Peyer's patch (tissue), 4 donors: ENCODE measurements at regions not wholly inside any gene's neighbourhood (a gene's known extent, or its start where the extent isn't known, plus 50 kb on each side); places are given as distances from the start of the nearest gene placed in this dataset.

Source experiments
- DNase-seq, 3 donors: peaks; one replicate each; pipeline ENCODE4 v3.0.0-alpha.2; 2017 to 2019
- H3K27ac ChIP-seq, 4 donors: fragments of 200-600 bp; sonication (generic); one replicate each; pipeline ENCODE4 v1.5.1; 2016 to 2019
- H3K27me3 ChIP-seq, 2 donors: fragments of 200-600 bp; sonication (generic); one replicate each; pipeline ENCODE4 v1.5.1; 2019
- H3K36me3 ChIP-seq, 3 donors: fragments of 200-600 bp; sonication (generic); one replicate each; pipeline ENCODE4 v1.5.1; 2016 to 2019
- H3K4me1 ChIP-seq, 4 donors: fragments of 200-600 bp; sonication (generic); one replicate each; pipeline ENCODE4 v1.5.1; 2016 to 2019
- H3K4me3 ChIP-seq, 4 donors: fragments of 200-600 bp; sonication (generic); 1 replicate in 3 of 4; 2 replicates in 1 of 4; pipeline ENCODE4 v1.5.1; 2016 to 2019; ENCODE audit warnings: mild to moderate bottlenecking in 1 of 4
- H3K9me3 ChIP-seq, 4 donors: fragments of 200-600 bp; sonication (generic); one replicate each; pipeline ENCODE4 v1.5.1; 2016 to 2019; ENCODE audit warnings: mild to moderate bottlenecking in 1 of 4
- CTCF ChIP-seq, 6 experiments: fragments of 450-650 bp in 4 of 6; fragments of 200-600 bp in 2 of 6; sonication (generic) in 1 of 6; IDR thresholded peaks; one replicate each; pipeline ENCODE4 v1.5.1; 2017 to 2019; ENCODE audit warnings: antibody characterized with exemption in 6 of 6, mild to moderate bottlenecking in 3 of 6, moderate library complexity in 1 of 6
- POLR2A ChIP-seq, 2 donors: fragments of 450-650 bp; IDR thresholded peaks; one replicate each; pipeline ENCODE4 v1.5.1; 2017; ENCODE audit warnings: antibody characterized with exemption in 2 of 2, mild to moderate bottlenecking in 2 of 2, moderate library complexity in 2 of 2

GRCh38 chr5:164481270-164481669 lies 975.9 kb downstream of the MAT2B start:
- no peaks in the 10 kb centered on the region for H3K36me3 ChIP-seq
- no peaks in the 10 kb centered on the region for H3K27me3 ChIP-seq
- no peak overlapping the region for H3K4me3 ChIP-seq
- no peaks in the 10 kb centered on the region for H3K4me1 ChIP-seq
- DNase-seq = no peak
- TF ChIP-seq CTCF (IDR thresholded peaks at IDR 0.05) (no peak), POLR2A (IDR thresholded peaks at IDR 0.05) (no peak)
- no peaks in the 10 kb centered on the region for H3K9me3 ChIP-seq
- no peak overlapping the region for H3K27ac ChIP-seq

- DNase-seq = no peak
- no peaks in the 10 kb centered on the region for H3K4me1 ChIP-seq
- H3K27me3 ChIP-seq = no peaks in the 10 kb centered on the region
- no peak overlapping the region for H3K4me3 ChIP-seq
- TF ChIP-seq POLR2A (IDR thresholded peaks at IDR 0.05) = no peak
- no peak for TF ChIP-seq CTCF (IDR thresholded peaks at IDR 0.05)
- no peak overlapping the region for H3K27ac ChIP-seq
- no peaks in the 10 kb centered on the region for H3K36me3 ChIP-seq
- no peaks in the 10 kb centered on the region for H3K9me3 ChIP-seq
Measured at GRCh38 chr5:164482351-164482750, 976.9 kb downstream of the MAT2B start.

GRCh38 chr5:164484948-164485347 lies 979.5 kb downstream of the MAT2B start:
- no peaks in the 10 kb centered on the region for H3K4me1 ChIP-seq
- no peaks in the 10 kb centered on the region for H3K27me3 ChIP-seq
- TF ChIP-seq POLR2A (IDR thresholded peaks at IDR 0.05) (no peak), CTCF (IDR thresholded peaks at IDR 0.05) (no peak)
- no peaks in the 10 kb centered on the region for H3K9me3 ChIP-seq
- H3K4me3 ChIP-seq = no peak overlapping the region
- H3K36me3 ChIP-seq = no peaks in the 10 kb centered on the region
- H3K27ac ChIP-seq = no peak overlapping the region
- DNase-seq = no peak

GRCh38 chr5:164487939-164488338 lies 982.5 kb downstream of the MAT2B start:
- no peak for TF ChIP-seq POLR2A (IDR thresholded peaks at IDR 0.05)
- TF ChIP-seq CTCF (IDR thresholded peaks at IDR 0.05) = no peak
- H3K9me3 ChIP-seq = no peaks in the 10 kb centered on the region
- H3K36me3 ChIP-seq = no peaks in the 10 kb centered on the region
- no peaks in the 10 kb centered on the region for H3K27me3 ChIP-seq
- no peak overlapping the region for H3K27ac ChIP-seq
- no peaks in the 10 kb centered on the region for H3K4me1 ChIP-seq
- no peak for DNase-seq
- no peak overlapping the region for H3K4me3 ChIP-seq

GRCh38 chr5:164497311-164498064 lies 992.1 kb downstream of the MAT2B start:
- TF ChIP-seq POLR2A (IDR thresholded peaks at IDR 0.05) (no peak), CTCF (IDR thresholded peaks at IDR 0.05) (no peak)
- H3K9me3 ChIP-seq = no peaks in the 10 kb centered on the region
- no peak for DNase-seq
- H3K36me3 ChIP-seq = no peaks in the 10 kb centered on the region
- no peak overlapping the region for H3K27ac ChIP-seq
- H3K27me3 ChIP-seq = no peaks in the 10 kb centered on the region
- H3K4me3 ChIP-seq = no peak overlapping the region
- H3K4me1 ChIP-seq = no peaks in the 10 kb centered on the region
